DOHH2 (cell line): ENCODE measurements at regions not wholly inside any gene's neighbourhood (a gene's known extent, or its start where the extent isn't known, plus 50 kb on each side); places are given as distances from the start of the nearest gene placed in this dataset.

Source experiments
- CTCF ChIP-seq: fragments of 200-600 bp; sonication (generic); IDR thresholded peaks from one replicate; pipeline ENCODE4 v1.5.1; 2014; ENCODE audit warnings: antibody characterized with exemption, mild to moderate bottlenecking, low read depth, low read length; ENCODE audit not compliant: poor library complexity, severe bottlenecking
- EZH2phosphoT487 ChIP-seq: fragments of 200-600 bp; sonication (generic); IDR thresholded peaks from 2 replicates; pipeline ENCODE4 v1.6.1; 2017; ENCODE audit warnings: borderline replicate concordance, mild to moderate bottlenecking, antibody characterized with exemption, low read length, moderate library complexity, mixed read lengths

GRCh38 chr11:131163613-131164012 lies 206.8 kb upstream of the NTM start:
- TF ChIP-seq CTCF = no peak
- TF ChIP-seq EZH2phosphoT487 = no peak
